Neuronal stem cell (in vitro differentiated cells): ENCODE measurements at regions not wholly inside any gene's neighbourhood (a gene's known extent, or its start where the extent isn't known, plus 50 kb on each side); places are given as distances from the start of the nearest gene placed in this dataset.
A peak's percentile ranks its signal among the peaks of the same experiment; 100 is the strongest.

ENCODE experiments used
- DNase-seq: peaks from one replicate; pipeline ENCODE4 v3.0.0-alpha.2; 2013; ENCODE audit warnings: low spot score
- H2AFZ ChIP-seq: one replicate; pipeline ENCODE4 v1.6.1; 2013; ENCODE audit warnings: mild to moderate bottlenecking, low read length, inconsistent platforms
- H2AK5ac ChIP-seq: 2 replicates; pipeline ENCODE4 v1.6.1; 2013; ENCODE audit warnings: low read depth, mild to moderate bottlenecking, inconsistent platforms, low read length, moderate library complexity, mixed read lengths
- H2BK120ac ChIP-seq: 2 replicates; pipeline ENCODE4 v1.6.1; 2013; ENCODE audit warnings: low read depth, mild to moderate bottlenecking, inconsistent platforms, low read length, moderate library complexity, mixed read lengths
- H2BK12ac ChIP-seq: one replicate; pipeline ENCODE4 v1.6.1; 2013; ENCODE audit warnings: low read length, inconsistent platforms
- H2BK15ac ChIP-seq: 2 replicates; pipeline ENCODE4 v1.6.1; 2013; ENCODE audit warnings: mild to moderate bottlenecking, low read length, inconsistent platforms, mixed read lengths
- H2BK5ac ChIP-seq: one replicate; pipeline ENCODE4 v1.6.1; 2013; ENCODE audit warnings: inconsistent platforms, mild to moderate bottlenecking, low read length, moderate library complexity
- H3K14ac ChIP-seq: one replicate; pipeline ENCODE4 v1.6.1; 2013; ENCODE audit warnings: low read length, inconsistent platforms
- H3K18ac ChIP-seq: 2 replicates; pipeline ENCODE4 v1.6.1; 2013; ENCODE audit warnings: low read length, inconsistent platforms
- H3K23ac ChIP-seq: 2 replicates; pipeline ENCODE4 v1.6.1; 2013; ENCODE audit warnings: low read depth, mild to moderate bottlenecking, mixed read lengths, low read length, inconsistent platforms; ENCODE audit not compliant: poor library complexity
- H3K27ac ChIP-seq: replicated peaks from 3 replicates; pipeline ENCODE4 v1.5.1; 2013; ENCODE audit warnings: low read length, inconsistent platforms
- H3K27me3 ChIP-seq, 3 experiments: 2 replicates each; pipeline ENCODE4 v1.6.1; 2013; ENCODE audit warnings: low read length in 3 of 3, mild to moderate bottlenecking in 2 of 3, inconsistent platforms in 1 of 3, low read depth in 1 of 3, mixed read lengths in 1 of 3, moderate library complexity in 1 of 3; ENCODE audit not compliant: control insufficient read depth in 3 of 3, insufficient read depth in 3 of 3
- H3K36me3 ChIP-seq, 2 donors: replicated peaks in 1 of 2; 2 replicates each; pipeline ENCODE4 v1.6.1; 2013; ENCODE audit warnings: low read length in 2 of 2; ENCODE audit not compliant: control insufficient read depth in 2 of 2, insufficient read depth in 2 of 2
- H3K4ac ChIP-seq: 2 replicates; pipeline ENCODE4 v1.6.1; 2013; ENCODE audit warnings: inconsistent platforms, mild to moderate bottlenecking, low read length, moderate library complexity
- H3K4me1 ChIP-seq, 2 donors: 1 replicate in 1 of 2; 2 replicates in 1 of 2; pipeline ENCODE4 v1.6.1; 2013; ENCODE audit warnings: low read length in 2 of 2, low read depth in 1 of 2; ENCODE audit not compliant: control insufficient read depth in 2 of 2, insufficient read depth in 1 of 2
- H3K4me2 ChIP-seq: one replicate; pipeline ENCODE4 v1.6.1; 2013; ENCODE audit warnings: mild to moderate bottlenecking, low read length, inconsistent platforms; ENCODE audit not compliant: insufficient read depth, poor library complexity, severe bottlenecking
- H3K4me3 ChIP-seq, 2 donors: 2 replicates each; pipeline ENCODE4 v1.5.1; 2013; ENCODE audit warnings: low read length in 2 of 2, mild to moderate bottlenecking in 2 of 2, inconsistent platforms in 1 of 2, moderate library complexity in 1 of 2
- H3K79me1 ChIP-seq: one replicate; pipeline ENCODE4 v1.6.1; 2013; ENCODE audit warnings: low read depth, mild to moderate bottlenecking, inconsistent platforms, low read length, moderate library complexity
- H3K9ac ChIP-seq: one replicate; pipeline ENCODE4 v1.6.1; 2013; ENCODE audit warnings: mild to moderate bottlenecking, low read depth, low read length, inconsistent platforms; ENCODE audit not compliant: poor library complexity
- H3K9me3 ChIP-seq, 2 donors: replicated peaks in 1 of 2; 2 replicates each; pipeline versions ENCODE3 to v1.6.1; 2013; ENCODE audit warnings: low read length in 2 of 2, mild to moderate bottlenecking in 2 of 2, inconsistent platforms in 1 of 2, low read depth in 1 of 2, mixed read lengths in 1 of 2, moderate library complexity in 1 of 2; ENCODE audit not compliant: control insufficient read depth in 2 of 2, insufficient read depth in 1 of 2
- H4K8ac ChIP-seq: one replicate; pipeline ENCODE4 v1.6.1; 2013; ENCODE audit warnings: low read depth, mild to moderate bottlenecking, inconsistent platforms, low read length, moderate library complexity
- H4K91ac ChIP-seq: one replicate; pipeline ENCODE4 v1.6.1; 2013; ENCODE audit warnings: low read length, low read depth, mild to moderate bottlenecking, inconsistent platforms; ENCODE audit not compliant: poor library complexity
- WGBS, 2 donors: extraction: QIAGEN DNeasy Blood & Tissue Kit; methylation state at CpG; one replicate each; pipeline ENCODE4 v1.1.7; 2013; ENCODE audit warnings: missing lambda C conversion rate in 2 of 2, mixed read lengths in 1 of 2; ENCODE audit not compliant: insufficient read length in 2 of 2, insufficient replicate concordance in 1 of 2; ENCODE audit errors: extremely low coverage in 2 of 2; 5-methylcytosine and 5-hydroxymethylcytosine counted together

- Histone ChIP-seq H4K91ac (no peak overlapping the region), H3K36me3 (no peaks in the 10 kb centered on the region), H2BK12ac (no peak overlapping the region), H2BK120ac (no peak overlapping the region), H3K79me1 (no peaks in the 10 kb centered on the region), H3K4me1 (peaks cover 0 to 9% of the 10 kb centered on the region in 2 donors), H2AK5ac (no peak overlapping the region), H2BK15ac (no peak overlapping the region), H3K18ac (no peak overlapping the region), H2BK5ac (no peak overlapping the region), H3K4me2 (no peak overlapping the region), H2AFZ (no peak overlapping the region), H3K4me3 (no peak overlapping the region), H3K23ac (no peak overlapping the region), H3K9ac (no peak overlapping the region), H3K9me3 (no peaks in the 10 kb centered on the region), H3K27ac (no peak overlapping the region), H3K14ac (no peak overlapping the region), H4K8ac (no peak overlapping the region), H3K4ac (no peak overlapping the region), H3K27me3 (no peaks in the 10 kb centered on the region)
- WGBS, 2 donors = no CpG with 5 or more reads among the region's 2 CpGs
- no peak for DNase-seq
These were observed 71.3 kb downstream of the RPE65 start for GRCh38 chr1:68378296-68379084.

GRCh38 chr1:68377098-68377497 is 72.7 kb downstream of the RPE65 start:
- no peak overlapping the region for H2AFZ ChIP-seq
- H3K79me1 ChIP-seq = no peaks in the 10 kb centered on the region
- H3K4me2 ChIP-seq = no peak overlapping the region
- no peak overlapping the region for H3K23ac ChIP-seq
- no peaks in the 10 kb centered on the region for H3K36me3 ChIP-seq
- H4K8ac ChIP-seq = no peak overlapping the region
- H4K91ac ChIP-seq = no peak overlapping the region
- no peak overlapping the region for H2BK120ac ChIP-seq
- no peak overlapping the region for H2BK12ac ChIP-seq
- no peak overlapping the region for H2BK5ac ChIP-seq
- H3K4me1 ChIP-seq = peaks cover 0 to 9% of the 10 kb centered on the region in 2 donors
- H3K9me3 ChIP-seq = no peaks in the 10 kb centered on the region
- no peak overlapping the region for H2AK5ac ChIP-seq
- no peak overlapping the region for H3K27ac ChIP-seq
- no peak overlapping the region for H3K4ac ChIP-seq
- DNase-seq = no peak
- H3K4me3 ChIP-seq = no peak overlapping the region
- no peak overlapping the region for H2BK15ac ChIP-seq
- no peak overlapping the region for H3K14ac ChIP-seq
- no peak overlapping the region for H3K9ac ChIP-seq
- no peak overlapping the region for H3K18ac ChIP-seq
- H3K27me3 ChIP-seq = no peaks in the 10 kb centered on the region
- WGBS, 2 donors = no CpG with 5 or more reads among the region's 3 CpGs

- no peaks in the 10 kb centered on the region for H3K9me3 ChIP-seq
- no peak overlapping the region for H2BK15ac ChIP-seq
- no peak overlapping the region for H3K4ac ChIP-seq
- no peak overlapping the region for H4K91ac ChIP-seq
- no peak overlapping the region for H3K27ac ChIP-seq
- peaks cover 0 to 9% of the 10 kb centered on the region in 2 donors for H3K4me1 ChIP-seq
- H3K9ac ChIP-seq = no peak overlapping the region
- H3K18ac ChIP-seq = no peak overlapping the region
- no peak overlapping the region for H4K8ac ChIP-seq
- H3K14ac ChIP-seq = no peak overlapping the region
- DNase-seq = no peak
- no peak overlapping the region for H2AK5ac ChIP-seq
- H3K36me3 ChIP-seq = no peaks in the 10 kb centered on the region
- no peak overlapping the region for H3K23ac ChIP-seq
- no peak overlapping the region for H2BK5ac ChIP-seq
- H3K4me3 ChIP-seq = no peak overlapping the region
- H2BK12ac ChIP-seq = no peak overlapping the region
- no peak overlapping the region for H2AFZ ChIP-seq
- no peak overlapping the region for H3K4me2 ChIP-seq
- no peaks in the 10 kb centered on the region for H3K79me1 ChIP-seq
- no peak overlapping the region for H2BK120ac ChIP-seq
- no peaks in the 10 kb centered on the region for H3K27me3 ChIP-seq
These were observed 73.3 kb downstream of the RPE65 start for GRCh38 chr1:68376441-68376840.

GRCh38 chr1:68375919-68376318 is 73.8 kb downstream of the RPE65 start:
- Histone ChIP-seq H3K9me3 (no peaks in the 10 kb centered on the region), H3K27me3 (no peaks in the 10 kb centered on the region), H3K79me1 (no peaks in the 10 kb centered on the region), H2BK12ac (no peak overlapping the region), H3K23ac (no peak overlapping the region), H3K9ac (no peak overlapping the region), H2BK5ac (no peak overlapping the region), H2AFZ (peak overlapping the region; percentile 21), H4K91ac (no peak overlapping the region), H4K8ac (no peak overlapping the region), H2BK15ac (no peak overlapping the region), H3K36me3 (no peaks in the 10 kb centered on the region), H3K14ac (no peak overlapping the region), H2AK5ac (no peak overlapping the region), H3K27ac (no peak overlapping the region), H3K4me2 (no peak overlapping the region), H3K4me1 (peaks cover 0 to 9% of the 10 kb centered on the region in 2 donors), H3K4me3 (no peak overlapping the region), H3K4ac (no peak overlapping the region), H3K18ac (no peak overlapping the region), H2BK120ac (no peak overlapping the region)
- DNase-seq = no peak
- no CpG with 5 or more reads among the region's 1 CpG for WGBS, 2 donors
